ENCODE measurements at regions not wholly inside any gene's neighbourhood (a gene's known extent, or its start where the extent isn't known, plus 50 kb on each side); places are given as distances from the start of the nearest gene placed in this dataset.

- H3K27ac ChIP-seq (ENCODE audit: low read length): no peak overlapping the region
- H3K9me3 ChIP-seq (ENCODE audit: control insufficient read depth, low read depth, low read length): no peaks in the 10 kb centered on the region
- no peaks in the 10 kb centered on the region for H3K27me3 ChIP-seq (ENCODE audit: control insufficient read depth, insufficient read depth, low read length)
- H3K36me3 ChIP-seq (ENCODE audit: control insufficient read depth, low read depth, low read length): no peaks in the 10 kb centered on the region
- H3K4me3 ChIP-seq (ENCODE audit: low read length): no peak overlapping the region
- H3K9ac ChIP-seq (ENCODE audit: low read length): no peak overlapping the region
- no peaks in the 10 kb centered on the region for H3K4me1 ChIP-seq (ENCODE audit: control insufficient read depth, low read depth, low read length)
Measured at GRCh38 chr5:57863661-57864060, 381.1 kb upstream of the ACTBL2 start.

GRCh38 chr5:57862942-57863341, 380.3 kb upstream of the ACTBL2 start:
- no peak overlapping the region for H3K4me3 ChIP-seq (ENCODE audit: low read length)
- no peak overlapping the region for H3K9ac ChIP-seq (ENCODE audit: low read length)
- H3K27me3 ChIP-seq (ENCODE audit: control insufficient read depth, insufficient read depth, low read length): no peaks in the 10 kb centered on the region
- H3K9me3 ChIP-seq (ENCODE audit: control insufficient read depth, low read depth, low read length): no peaks in the 10 kb centered on the region
- no peaks in the 10 kb centered on the region for H3K36me3 ChIP-seq (ENCODE audit: control insufficient read depth, low read depth, low read length)
- H3K27ac ChIP-seq (ENCODE audit: low read length): no peak overlapping the region
- H3K4me1 ChIP-seq (ENCODE audit: control insufficient read depth, low read depth, low read length): no peaks in the 10 kb centered on the region

- Histone ChIP-seq H3K27me3 (ENCODE audit: control insufficient read depth, insufficient read depth, low read length) (no peaks in the 10 kb centered on the region), H3K36me3 (ENCODE audit: control insufficient read depth, low read depth, low read length) (no peaks in the 10 kb centered on the region), H3K9ac (ENCODE audit: low read length) (no peak overlapping the region), H3K4me3 (ENCODE audit: low read length) (no peak overlapping the region), H3K4me1 (ENCODE audit: control insufficient read depth, low read depth, low read length) (no peaks in the 10 kb centered on the region), H3K9me3 (ENCODE audit: control insufficient read depth, low read depth, low read length) (no peaks in the 10 kb centered on the region), H3K27ac (ENCODE audit: low read length) (no peak overlapping the region)
Measured at GRCh38 chr5:57862471-57862911, 379.9 kb upstream of the ACTBL2 start.

- Histone ChIP-seq H3K4me1 (ENCODE audit: control insufficient read depth, low read depth, low read length) (no peaks in the 10 kb centered on the region), H3K36me3 (ENCODE audit: control insufficient read depth, low read depth, low read length) (no peaks in the 10 kb centered on the region), H3K9ac (ENCODE audit: low read length) (no peak overlapping the region), H3K9me3 (ENCODE audit: control insufficient read depth, low read depth, low read length) (no peaks in the 10 kb centered on the region), H3K4me3 (ENCODE audit: low read length) (no peak overlapping the region), H3K27me3 (ENCODE audit: control insufficient read depth, insufficient read depth, low read length) (no peaks in the 10 kb centered on the region), H3K27ac (ENCODE audit: low read length) (no peak overlapping the region)
Measured at GRCh38 chr5:57859626-57860025, 377.0 kb upstream of the ACTBL2 start.

- Histone ChIP-seq H3K9me3 (ENCODE audit: control insufficient read depth, low read depth, low read length) (no peaks in the 10 kb centered on the region), H3K9ac (ENCODE audit: low read length) (no peak overlapping the region), H3K36me3 (ENCODE audit: control insufficient read depth, low read depth, low read length) (no peaks in the 10 kb centered on the region), H3K4me1 (ENCODE audit: control insufficient read depth, low read depth, low read length) (no peaks in the 10 kb centered on the region), H3K27me3 (ENCODE audit: control insufficient read depth, insufficient read depth, low read length) (no peaks in the 10 kb centered on the region), H3K4me3 (ENCODE audit: low read length) (no peak overlapping the region), H3K27ac (ENCODE audit: low read length) (no peak overlapping the region)
Measured at GRCh38 chr5:57858905-57859304, 376.3 kb upstream of the ACTBL2 start.

GRCh38 chr5:57857696-57858095, 375.1 kb upstream of the ACTBL2 start:
- Histone ChIP-seq H3K27ac (ENCODE audit: low read length) (no peak overlapping the region), H3K9me3 (ENCODE audit: control insufficient read depth, low read depth, low read length) (no peaks in the 10 kb centered on the region), H3K4me3 (ENCODE audit: low read length) (no peak overlapping the region), H3K27me3 (ENCODE audit: control insufficient read depth, insufficient read depth, low read length) (no peaks in the 10 kb centered on the region), H3K36me3 (ENCODE audit: control insufficient read depth, low read depth, low read length) (no peaks in the 10 kb centered on the region), H3K4me1 (ENCODE audit: control insufficient read depth, low read depth, low read length) (no peaks in the 10 kb centered on the region), H3K9ac (ENCODE audit: low read length) (no peak overlapping the region)

- no peak overlapping the region for H3K9ac ChIP-seq (ENCODE audit: low read length)
- H3K27ac ChIP-seq (ENCODE audit: low read length): no peak overlapping the region
- no peaks in the 10 kb centered on the region for H3K27me3 ChIP-seq (ENCODE audit: control insufficient read depth, insufficient read depth, low read length)
- H3K36me3 ChIP-seq (ENCODE audit: control insufficient read depth, low read depth, low read length): no peaks in the 10 kb centered on the region
- H3K4me1 ChIP-seq (ENCODE audit: control insufficient read depth, low read depth, low read length): no peaks in the 10 kb centered on the region
- no peaks in the 10 kb centered on the region for H3K9me3 ChIP-seq (ENCODE audit: control insufficient read depth, low read depth, low read length)
- no peak overlapping the region for H3K4me3 ChIP-seq (ENCODE audit: low read length)
Measured at GRCh38 chr5:57855831-57856230, 373.2 kb upstream of the ACTBL2 start.

GRCh38 chr5:57853929-57854697, 371.5 kb upstream of the ACTBL2 start:
- Histone ChIP-seq H3K4me1 (ENCODE audit: control insufficient read depth, low read depth, low read length) (no peaks in the 10 kb centered on the region), H3K27me3 (ENCODE audit: control insufficient read depth, insufficient read depth, low read length) (no peaks in the 10 kb centered on the region), H3K9me3 (ENCODE audit: control insufficient read depth, low read depth, low read length) (no peaks in the 10 kb centered on the region), H3K36me3 (ENCODE audit: control insufficient read depth, low read depth, low read length) (no peaks in the 10 kb centered on the region), H3K9ac (ENCODE audit: low read length) (no peak overlapping the region), H3K4me3 (ENCODE audit: low read length) (no peak overlapping the region), H3K27ac (ENCODE audit: low read length) (no peak overlapping the region)

GRCh38 chr5:57850109-57850508, 367.5 kb upstream of the ACTBL2 start:
- H3K27ac ChIP-seq (ENCODE audit: low read length): no peak overlapping the region
- no peak overlapping the region for H3K9ac ChIP-seq (ENCODE audit: low read length)
- no peaks in the 10 kb centered on the region for H3K36me3 ChIP-seq (ENCODE audit: control insufficient read depth, low read depth, low read length)
- no peak overlapping the region for H3K4me3 ChIP-seq (ENCODE audit: low read length)
- no peaks in the 10 kb centered on the region for H3K9me3 ChIP-seq (ENCODE audit: control insufficient read depth, low read depth, low read length)
- no peaks in the 10 kb centered on the region for H3K27me3 ChIP-seq (ENCODE audit: control insufficient read depth, insufficient read depth, low read length)
- H3K4me1 ChIP-seq (ENCODE audit: control insufficient read depth, low read depth, low read length): no peaks in the 10 kb centered on the region

- Histone ChIP-seq H3K4me1 (ENCODE audit: control insufficient read depth, low read depth, low read length) (peaks cover 13% of the 10 kb centered on the region), H3K27me3 (ENCODE audit: control insufficient read depth, insufficient read depth, low read length) (no peaks in the 10 kb centered on the region), H3K9ac (ENCODE audit: low read length) (no peak overlapping the region), H3K9me3 (ENCODE audit: control insufficient read depth, low read depth, low read length) (no peaks in the 10 kb centered on the region), H3K36me3 (ENCODE audit: control insufficient read depth, low read depth, low read length) (no peaks in the 10 kb centered on the region), H3K27ac (ENCODE audit: low read length) (no peak overlapping the region), H3K4me3 (ENCODE audit: low read length) (no peak overlapping the region)
Measured at GRCh38 chr5:57845025-57845424, 362.4 kb upstream of the ACTBL2 start.

- Histone ChIP-seq H3K36me3 (ENCODE audit: control insufficient read depth, low read depth, low read length) (no peaks in the 10 kb centered on the region), H3K27ac (ENCODE audit: low read length) (no peak overlapping the region), H3K27me3 (ENCODE audit: control insufficient read depth, insufficient read depth, low read length) (no peaks in the 10 kb centered on the region), H3K4me3 (ENCODE audit: low read length) (no peak overlapping the region), H3K4me1 (ENCODE audit: control insufficient read depth, low read depth, low read length) (peaks cover 13% of the 10 kb centered on the region), H3K9me3 (ENCODE audit: control insufficient read depth, low read depth, low read length) (no peaks in the 10 kb centered on the region), H3K9ac (ENCODE audit: low read length) (no peak overlapping the region)
Measured at GRCh38 chr5:57844410-57844809, 361.8 kb upstream of the ACTBL2 start.

- no peak overlapping the region for H3K9ac ChIP-seq (ENCODE audit: low read length)
- H3K4me3 ChIP-seq (ENCODE audit: low read length): no peak overlapping the region
- H3K4me1 ChIP-seq (ENCODE audit: control insufficient read depth, low read depth, low read length): peaks cover 13% of the 10 kb centered on the region
- no peaks in the 10 kb centered on the region for H3K9me3 ChIP-seq (ENCODE audit: control insufficient read depth, low read depth, low read length)
- no peaks in the 10 kb centered on the region for H3K36me3 ChIP-seq (ENCODE audit: control insufficient read depth, low read depth, low read length)
- no peaks in the 10 kb centered on the region for H3K27me3 ChIP-seq (ENCODE audit: control insufficient read depth, insufficient read depth, low read length)
- H3K27ac ChIP-seq (ENCODE audit: low read length): no peak overlapping the region
Measured at GRCh38 chr5:57843059-57843367, 360.4 kb upstream of the ACTBL2 start.
